HepG2 (cell line): ENCODE measurements at regions not wholly inside any gene's neighbourhood (a gene's known extent, or its start where the extent isn't known, plus 50 kb on each side); places are given as distances from the start of the nearest gene placed in this dataset.

Source experiments
- ATAC-seq: fragments of 200-7000 bp; cut with Tn5 transposase; 3 replicates; pipeline ENCODE4 v1.9.1; 2020; ENCODE audit warnings: mild to moderate bottlenecking, moderate library complexity
- BruUV-seq: library from RNA; stranded (reverse); fragments of 400-500 nt; replicated peaks from 2 replicates; lab custom pipeline; 2021; lab: Mats Ljungman, UMichigan
- CTCF ChIA-PET: fragments of 300-600 bp; formaldehyde crosslinking; extraction: SDS; loops from one replicate; lab custom pipeline; 2021; ENCODE audit warnings: low total read pairs, inconsistent platforms, low intra/inter-chr PET ratio; lab: Yijun Ruan, JAX
- POLR2A ChIA-PET: fragments of 350-600 bp; sonication (Branson Sonifier 250); formaldehyde crosslinking; loops from one replicate; lab custom pipeline; 2020; ENCODE audit warnings: antibody characterized with exemption, inconsistent platforms; lab: Yijun Ruan, JAX
- DNase-seq: peaks from one replicate; pipeline ENCODE4 v3.0.0-alpha.2; 2015; ENCODE audit warnings: low spot score
- FAIRE-seq: peaks from 3 replicates; lab custom pipeline; 2011; peaks lifted over from hg19 to GRCh38; lab: Jason Lieb, UNC
- H2AFZ ChIP-seq: one replicate; pipeline ENCODE4 v1.6.1; 2011; ENCODE audit warnings: low read length, inconsistent platforms
- H3K27ac ChIP-seq: fragments of 300-600 bp; 3 replicates; pipeline ENCODE4 v1.8.0; 2011; ENCODE audit warnings: mixed run types, mild to moderate bottlenecking, mixed read lengths, low read length, inconsistent platforms; ENCODE audit not compliant: insufficient read depth; ENCODE audit errors: extremely low read length
- H3K27me3 ChIP-seq, 2 experiments: fragments of 200-600 bp in 1 of 2; 2 replicates in 1 of 2; 3 replicates in 1 of 2; pipeline versions ENCODE4 v1.6.0 to v1.8.0; 2011; ENCODE audit warnings: low read length in 2 of 2, mild to moderate bottlenecking in 2 of 2, moderate library complexity in 2 of 2, inconsistent platforms in 1 of 2; ENCODE audit not compliant: insufficient read depth in 2 of 2, control insufficient read depth in 1 of 2
- H3K36me3 ChIP-seq, 2 experiments: fragments of 200-600 bp in 1 of 2; replicated peaks in 1 of 2; 2 replicates in 1 of 2; 3 replicates in 1 of 2; pipeline versions ENCODE4 v1.5.1 to v1.8.0; 2011; ENCODE audit warnings: low read length in 2 of 2, inconsistent platforms in 1 of 2; ENCODE audit not compliant: insufficient read depth in 2 of 2, control insufficient read depth in 1 of 2
- H3K4me1 ChIP-seq: 2 replicates; pipeline ENCODE4 v1.5.1; 2012; ENCODE audit warnings: low read length, inconsistent platforms; ENCODE audit not compliant: insufficient read depth
- H3K4me2 ChIP-seq: 2 replicates; pipeline ENCODE4 v1.6.0; 2011; ENCODE audit warnings: low read depth, low read length, inconsistent platforms
- H3K4me3 ChIP-seq, 3 experiments: fragments of 200-600 bp in 1 of 3; sonication (generic), shearing (Covaris generic) in 1 of 3; replicated peaks in 1 of 3; 2 replicates each; pipeline ENCODE4 v1.5.1; 2011 to 2016; ENCODE audit warnings: low read length in 3 of 3, inconsistent platforms in 2 of 3, low read depth in 2 of 3, mild to moderate bottlenecking in 2 of 3, control low read depth in 1 of 3, mixed read lengths in 1 of 3; ENCODE audit not compliant: insufficient read depth in 1 of 3
- H3K79me2 ChIP-seq: one replicate; pipeline ENCODE4 v1.6.1; 2011; ENCODE audit warnings: low read length, inconsistent platforms; ENCODE audit not compliant: insufficient read depth
- H3K9ac ChIP-seq: 2 replicates; pipeline ENCODE4 v1.6.0; 2011; ENCODE audit warnings: mild to moderate bottlenecking, low read depth, low read length, inconsistent platforms; ENCODE audit not compliant: insufficient read depth
- H3K9me3 ChIP-seq: 2 replicates; pipeline ENCODE4 v1.5.1; 2012; ENCODE audit warnings: mild to moderate bottlenecking, low read length
- H4K20me1 ChIP-seq: 2 replicates; pipeline ENCODE4 v1.6.0; 2011; ENCODE audit warnings: inconsistent platforms, mild to moderate bottlenecking, low read length, moderate library complexity; ENCODE audit not compliant: insufficient read depth
- ATF7-NPFF ChIP-seq: sonication (generic); formaldehyde crosslinking; IDR thresholded peaks from 2 replicates; pipeline ENCODE4 v1.8.1; 2023; ENCODE audit warnings: mild to moderate bottlenecking, low read depth, missing genetic modification reagents, moderate library complexity
- HDAC6 ChIP-seq: fragments of 200-600 bp; sonication (generic); IDR thresholded peaks from 2 replicates; pipeline ENCODE4 v1.7.0; 2017; ENCODE audit warnings: mild to moderate bottlenecking, antibody characterized with exemption, low read length, low read depth
- HES4 ChIP-seq: sonication (generic); formaldehyde crosslinking; IDR thresholded peaks from 2 replicates; pipeline ENCODE4 v1.9.0; 2021; ENCODE audit warnings: mild to moderate bottlenecking, missing genetic modification reagents, borderline replicate concordance
- POGZ ChIP-seq: sonication (generic); formaldehyde crosslinking; IDR thresholded peaks from 2 replicates; pipeline ENCODE4 v1.4.0; 2020; ENCODE audit warnings: mild to moderate bottlenecking, missing genetic modification reagents
- REXO4 ChIP-seq: sonication (generic); formaldehyde crosslinking; IDR thresholded peaks from 2 replicates; pipeline ENCODE4 v1.8.0; 2022; ENCODE audit warnings: missing genetic modification reagents, mild to moderate bottlenecking, borderline replicate concordance
- TEAD3 ChIP-seq: optimal IDR thresholded peaks from 2 replicates; pipeline ENCODE3; 2016; ENCODE audit warnings: borderline replicate concordance
- ZNF138 ChIP-seq: sonication (generic); formaldehyde crosslinking; IDR thresholded peaks from 2 replicates; pipeline ENCODE4 v1.5.0; 2020; ENCODE audit warnings: mild to moderate bottlenecking, low read depth, missing genetic modification reagents
- ZNF772 ChIP-seq: sonication (generic); formaldehyde crosslinking; IDR thresholded peaks from 2 replicates; pipeline ENCODE4 v1.5.0; 2020; ENCODE audit warnings: mild to moderate bottlenecking, missing genetic modification reagents
- ZNF879 ChIP-seq: sonication (generic); formaldehyde crosslinking; IDR thresholded peaks from 2 replicates; pipeline ENCODE4 v1.8.1; 2023; ENCODE audit warnings: missing genetic modification reagents
- WGBS: methylation state at CpG from one replicate; pipeline ENCODE4 v1.1.6; 2017; ENCODE audit warnings: low lambda C conversion rate; 5-methylcytosine and 5-hydroxymethylcytosine counted together
- in situ Hi-C: cut with HindIII; loops from 2 replicates; pipeline ENCODE4 v1.10.0; 2017; ENCODE audit warnings: low pct_unique_long_range_greater_than_20kb; ENCODE audit not compliant: extremely low pct_ligation_motif_present
- intact Hi-C: fragments of 100-400 bp; cut with micrococcal nuclease; formaldehyde crosslinking; loops from one replicate; pipeline ENCODE4 v1.10.0; 2022; ENCODE audit not compliant: unreplicated experiment
- TF ChIP-seq, protein P1 (sequence below): sonication (generic); formaldehyde crosslinking; IDR thresholded peaks from 2 replicates; pipeline ENCODE4 v1.4.0; 2020; ENCODE audit warnings: missing genetic modification reagents

DNA sequence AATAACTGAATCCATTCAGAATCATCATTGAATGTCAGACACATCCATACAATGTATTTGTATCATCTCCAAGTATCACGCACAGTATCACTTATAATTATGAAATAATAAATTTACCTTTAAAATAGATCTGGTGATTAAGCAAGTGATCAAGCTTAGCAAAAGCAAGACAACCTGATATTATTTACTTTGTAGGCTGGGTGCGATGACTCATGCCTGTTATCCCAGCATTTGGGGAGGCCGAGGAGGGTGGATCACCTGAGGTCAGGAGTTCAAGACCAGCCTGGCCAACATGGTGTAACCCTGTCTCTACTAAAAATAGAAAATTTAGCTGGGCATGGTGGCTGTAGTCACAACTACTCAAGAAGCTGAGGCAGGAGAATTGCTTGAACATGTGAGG is 421.0 kb upstream of the NETO1 start:
- ChIA-PET POLR2A (no interaction called here), CTCF (no interaction called here)
- Histone ChIP-seq H3K79me2 (no peaks in the 10 kb centered on the region), H3K4me3 (no peak overlapping the region), H4K20me1 (no peaks in the 10 kb centered on the region), H3K4me1 (no peaks in the 10 kb centered on the region), H3K4me2 (no peak overlapping the region), H2AFZ (no peak overlapping the region), H3K9ac (no peak overlapping the region), H3K27ac (no peak overlapping the region), H3K27me3 (no peaks in the 10 kb centered on the region; a peak in 1 of 5 replicates), H3K9me3 (no peaks in the 10 kb centered on the region), H3K36me3 (no peaks in the 10 kb centered on the region)
- FAIRE-seq (no peak), ATAC-seq (no peak), DNase-seq (no peak)
- 16% methylated on average over 3 of the region's 3 CpGs for WGBS
- BruUV-seq: no TSS peak
- intact Hi-C loops: no loop called here
- in situ Hi-C loops: no loop called here
- TF ChIP-seq TEAD3 (CRISPR knock-in tag) (no peak), ZNF879 (CRISPR knock-in tag) (no peak), HDAC6 (no peak), ATF7-NPFF (CRISPR knock-in tag) (no peak), ZNF138 (no peak), POGZ (CRISPR knock-in tag) (no peak), REXO4 (CRISPR knock-in tag) (no peak), ZNF772 (CRISPR knock-in tag) (no peak), HES4 (no peak)
- TF ChIP-seq, protein P1, sequence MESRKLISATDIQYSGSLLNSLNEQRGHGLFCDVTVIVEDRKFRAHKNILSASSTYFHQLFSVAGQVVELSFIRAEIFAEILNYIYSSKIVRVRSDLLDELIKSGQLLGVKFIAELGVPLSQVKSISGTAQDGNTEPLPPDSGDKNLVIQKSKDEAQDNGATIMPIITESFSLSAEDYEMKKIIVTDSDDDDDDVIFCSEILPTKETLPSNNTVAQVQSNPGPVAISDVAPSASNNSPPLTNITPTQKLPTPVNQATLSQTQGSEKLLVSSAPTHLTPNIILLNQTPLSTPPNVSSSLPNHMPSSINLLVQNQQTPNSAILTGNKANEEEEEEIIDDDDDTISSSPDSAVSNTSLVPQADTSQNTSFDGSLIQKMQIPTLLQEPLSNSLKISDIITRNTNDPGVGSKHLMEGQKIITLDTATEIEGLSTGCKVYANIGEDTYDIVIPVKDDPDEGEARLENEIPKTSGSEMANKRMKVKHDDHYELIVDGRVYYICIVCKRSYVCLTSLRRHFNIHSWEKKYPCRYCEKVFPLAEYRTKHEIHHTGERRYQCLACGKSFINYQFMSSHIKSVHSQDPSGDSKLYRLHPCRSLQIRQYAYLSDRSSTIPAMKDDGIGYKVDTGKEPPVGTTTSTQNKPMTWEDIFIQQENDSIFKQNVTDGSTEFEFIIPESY (CRISPR knock-in tag): no peak
